ENCODE measurements at regions not wholly inside any gene's neighbourhood (a gene's known extent, or its start where the extent isn't known, plus 50 kb on each side); places are given as distances from the start of the nearest gene placed in this dataset.
A peak's percentile ranks its signal among the peaks of the same experiment; 100 is the strongest.

DNA sequence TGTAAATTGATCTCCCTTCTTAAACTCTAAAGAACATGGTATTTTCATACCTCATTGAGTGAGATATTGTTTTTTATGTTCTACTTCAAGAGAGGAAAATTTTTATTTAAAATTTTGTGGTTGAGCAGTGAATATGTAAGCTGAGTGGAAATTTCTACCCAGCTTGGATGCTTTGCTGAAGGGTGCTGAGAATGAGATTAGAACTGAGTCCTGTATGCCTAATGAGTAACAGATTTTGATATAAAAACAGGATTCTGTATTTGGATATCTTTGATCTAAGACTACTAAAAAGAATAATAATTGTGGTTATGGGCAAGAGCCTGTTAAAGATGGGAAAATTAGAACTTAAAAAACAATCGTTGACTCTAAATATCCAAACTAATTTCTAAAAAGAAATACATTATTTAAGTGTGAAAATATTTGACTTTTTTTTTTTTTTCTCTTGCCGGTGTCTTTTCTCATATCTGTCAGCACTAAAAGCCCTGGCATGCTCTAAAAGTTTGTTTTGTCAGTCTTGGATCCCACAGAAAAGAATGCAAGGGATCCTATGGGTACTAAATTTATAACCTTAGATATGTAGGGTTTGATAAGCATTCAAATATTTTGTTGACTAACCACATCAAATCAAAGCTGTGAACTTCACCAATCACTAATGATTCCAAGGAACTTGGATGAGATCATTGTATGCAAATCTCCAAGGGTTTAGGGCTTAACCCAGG is 652.3 kb downstream of the PTPRC start:
- peak; percentile 17 for DNase-seq

DNA sequence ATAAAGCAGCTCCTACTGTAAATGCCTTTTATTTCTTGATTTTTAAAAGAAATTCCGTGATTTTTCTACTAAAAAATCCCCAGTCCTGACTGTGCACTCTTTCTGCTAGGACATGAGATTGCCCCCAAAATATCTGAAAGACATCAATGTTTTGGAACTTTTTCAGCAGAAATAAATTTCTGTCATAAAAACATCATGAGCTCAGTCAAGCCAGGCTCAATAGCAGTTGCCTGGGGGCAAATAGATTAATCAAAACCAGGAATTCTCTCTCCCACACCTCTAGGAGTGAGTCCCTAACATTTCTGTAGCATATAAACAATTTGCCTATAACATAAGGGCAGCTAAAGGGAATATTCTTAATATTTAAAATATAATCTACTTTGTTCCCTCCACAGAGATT is 654.1 kb downstream of the PTPRC start:
- no peak for DNase-seq

DNA sequence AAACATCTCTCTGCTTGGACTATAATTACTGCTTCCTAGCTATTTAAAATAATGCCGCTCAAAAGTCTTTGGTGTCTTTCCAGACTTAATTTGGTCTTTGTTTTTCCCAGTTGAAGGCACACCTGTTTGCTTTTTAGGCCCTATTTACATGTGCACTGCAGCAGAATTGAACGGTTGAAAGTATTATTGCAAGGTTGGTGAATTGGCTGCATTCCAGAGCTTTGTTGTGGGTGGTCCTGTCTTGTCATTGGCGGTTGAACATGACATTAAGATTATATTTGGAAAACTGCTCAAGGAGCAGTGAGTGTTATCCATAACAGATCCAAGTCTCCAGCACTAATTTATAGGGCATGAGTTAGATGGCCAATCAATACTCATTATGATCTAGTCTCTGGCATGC is 656.3 kb downstream of the PTPRC start:
- DNase-seq: no peak

DNA sequence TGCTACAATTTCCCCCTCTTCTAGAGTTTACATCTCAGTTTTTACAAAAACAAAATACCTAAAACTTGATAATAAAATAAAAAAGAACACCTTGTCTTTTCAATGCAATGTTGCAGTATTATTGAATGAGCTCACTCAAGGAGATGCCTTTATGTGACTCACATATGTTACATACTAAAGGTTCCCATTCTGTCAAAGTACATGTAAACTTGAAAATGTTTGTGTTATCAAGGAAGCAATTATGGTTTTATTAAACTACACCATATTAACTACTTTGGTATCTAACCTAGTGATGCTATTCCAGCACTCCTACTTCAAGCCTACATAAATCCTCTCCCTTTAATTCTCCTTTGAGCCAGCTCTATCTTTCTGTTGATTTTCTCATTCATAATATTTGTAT is 658.3 kb downstream of the PTPRC start:
- no peak for DNase-seq

DNA sequence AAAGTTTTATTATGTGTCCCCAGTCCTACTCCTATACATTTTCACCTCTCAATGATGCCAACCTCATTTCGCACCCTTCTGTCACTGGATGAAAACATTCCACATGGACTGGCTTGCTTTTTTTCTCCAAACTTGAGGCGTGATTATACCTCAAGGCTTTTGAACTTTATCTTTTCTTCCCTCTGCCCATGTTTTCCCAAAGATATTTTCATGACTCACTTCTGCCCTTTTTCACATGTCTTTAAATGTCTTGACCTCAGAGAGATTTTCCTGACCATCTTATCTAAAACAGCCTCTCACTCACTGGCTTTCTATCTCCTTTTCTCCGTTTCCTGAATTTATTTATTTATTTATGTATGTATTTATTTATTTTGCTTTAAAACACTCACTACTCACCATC is 659.0 kb downstream of the PTPRC start:
- no peak for DNase-seq

DNA sequence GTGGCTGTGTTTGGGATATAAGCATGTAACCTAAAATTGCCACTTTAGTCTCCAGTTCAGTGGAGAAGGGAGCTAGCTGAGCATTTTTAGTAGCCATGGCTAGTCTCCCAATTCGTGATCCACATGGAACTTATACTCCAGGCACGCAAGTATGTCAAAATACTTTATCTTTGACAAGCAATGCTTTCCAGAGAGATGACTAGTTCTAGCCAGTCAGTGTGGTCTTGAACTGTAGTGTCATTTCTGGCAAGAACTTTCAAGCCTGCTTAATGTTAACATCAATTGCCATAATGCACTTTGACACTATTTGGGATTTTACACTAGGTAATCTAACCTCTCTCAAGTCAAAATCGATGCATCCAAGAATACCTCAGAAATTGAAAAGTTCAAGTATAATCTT is 660.0 kb downstream of the PTPRC start:
- peak; percentile 66 for DNase-seq

DNA sequence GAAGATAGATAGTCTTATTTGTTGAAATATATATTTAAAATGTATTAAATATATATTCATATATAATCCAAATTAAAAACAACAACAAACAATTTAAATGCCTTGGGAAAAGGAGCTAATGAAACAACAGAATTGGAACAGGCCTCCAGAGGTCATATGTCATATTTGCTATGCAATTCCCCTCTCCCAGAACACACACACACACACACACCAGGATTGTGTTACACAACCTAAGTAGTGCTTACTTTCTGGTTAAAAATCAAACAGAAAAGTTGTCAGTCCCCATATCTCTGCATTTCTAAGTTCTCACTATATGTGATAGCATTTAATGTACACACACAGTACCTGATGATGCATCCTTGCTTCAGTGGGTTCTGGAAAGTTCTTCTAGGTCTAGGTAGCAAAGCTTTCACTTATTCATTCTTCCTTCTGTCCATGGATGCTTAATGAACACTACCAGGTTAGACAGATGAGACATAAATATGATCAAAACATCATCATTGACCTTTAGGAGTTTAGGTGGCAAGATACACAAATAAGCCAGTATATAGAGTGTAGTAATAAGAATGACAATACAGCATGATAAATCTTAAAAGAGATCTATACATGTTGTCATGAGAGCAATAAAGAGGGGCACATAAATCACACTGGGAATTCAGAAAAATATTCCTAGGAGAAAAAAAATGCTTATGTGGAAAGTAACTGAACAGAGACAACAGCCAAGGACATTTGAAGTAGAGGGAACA is 662.8 kb downstream of the PTPRC start:
- DNase-seq: no peak

DNA sequence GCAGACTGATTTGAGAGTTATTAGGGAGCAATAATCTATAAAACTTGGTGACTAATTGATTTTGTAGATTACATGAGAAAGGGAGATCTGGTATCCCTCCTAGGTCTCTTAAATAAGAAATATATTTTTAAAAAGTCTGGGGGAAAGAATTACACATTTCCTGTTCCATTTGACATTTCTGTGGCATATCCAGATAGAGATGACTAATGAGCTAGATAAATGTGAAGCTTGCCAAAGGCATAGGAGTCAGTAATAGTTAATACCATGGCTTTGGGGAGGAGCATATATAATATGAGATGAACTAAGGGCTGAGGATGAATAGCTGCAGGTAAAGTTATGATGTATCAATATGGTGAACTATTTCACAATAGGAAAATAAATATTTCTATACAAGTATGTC is 663.7 kb downstream of the PTPRC start:
- peak; percentile 54 for DNase-seq

DNA sequence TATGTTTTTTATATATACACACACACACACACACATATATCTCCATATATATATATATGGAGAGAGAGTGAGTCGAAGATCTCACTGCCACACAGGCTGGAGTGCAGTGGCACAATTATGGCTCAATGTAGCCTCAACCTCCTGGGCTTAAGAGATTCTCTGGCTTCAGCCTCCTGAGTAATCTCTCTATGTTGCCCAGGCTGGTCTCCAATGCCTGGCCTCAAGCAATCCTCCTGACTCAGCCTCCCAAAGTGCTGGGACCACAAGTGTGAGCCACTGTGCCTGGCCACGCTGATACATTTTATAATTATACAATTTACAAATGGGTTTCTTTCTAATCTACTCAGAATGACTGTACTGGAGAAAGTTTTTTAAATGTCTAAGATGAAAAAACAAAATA is 664.2 kb downstream of the PTPRC start:
- no peak for DNase-seq

DNA sequence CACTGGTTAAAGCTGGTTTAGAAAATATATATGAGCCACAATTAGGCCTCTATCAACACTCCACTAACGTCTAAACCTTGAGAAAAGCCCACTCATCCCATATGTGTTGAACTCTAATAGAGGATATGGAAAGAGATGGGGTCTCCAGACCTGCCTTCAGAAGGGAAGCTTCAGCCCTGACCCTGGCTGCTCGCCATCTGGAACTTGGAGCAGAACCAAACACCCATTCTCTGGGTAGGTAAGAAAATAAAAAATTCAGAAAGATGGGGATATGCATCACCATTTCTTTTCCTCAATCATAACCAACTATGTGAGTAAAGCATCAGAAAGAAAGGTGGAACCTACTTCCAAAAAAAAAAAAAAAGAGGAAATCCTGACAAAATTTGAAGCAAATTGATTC is 666.2 kb downstream of the PTPRC start:
- DNase-seq: no peak

DNA sequence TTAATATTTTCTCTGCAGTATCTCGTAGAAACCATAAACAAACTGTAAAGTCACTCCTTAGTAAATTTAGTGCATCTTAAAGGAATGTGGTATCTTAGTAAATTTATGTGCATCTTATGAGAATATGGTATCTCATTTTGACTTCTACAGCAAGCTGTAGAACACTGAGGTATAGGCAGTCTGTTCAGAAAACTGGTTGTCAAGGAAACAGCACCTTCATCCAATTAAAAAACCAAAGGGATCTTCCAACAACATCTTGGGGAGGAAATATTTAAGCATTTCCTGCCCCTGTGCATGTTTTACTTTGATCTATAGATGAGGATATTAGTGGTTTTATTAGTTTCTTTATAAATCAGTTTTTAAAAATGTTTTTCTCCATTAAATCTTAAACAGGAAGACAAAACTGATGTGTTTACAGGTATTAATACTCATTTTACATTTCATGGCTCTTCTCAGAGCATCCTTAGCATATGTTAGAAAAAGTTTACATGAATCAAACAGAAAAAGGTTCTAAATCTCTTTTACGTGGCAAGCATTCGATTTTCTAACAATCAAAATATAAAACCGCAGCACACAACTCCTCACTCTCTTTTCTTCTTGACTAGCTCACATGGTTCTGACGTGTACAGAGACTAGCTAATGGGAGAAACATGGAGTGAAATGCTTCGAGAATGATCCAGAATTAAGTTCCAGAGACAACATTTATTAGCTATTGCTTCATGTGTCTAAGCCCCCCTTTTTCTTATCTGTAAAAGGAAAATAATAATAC is 668.8 kb downstream of the PTPRC start:
- no peak for DNase-seq

DNA sequence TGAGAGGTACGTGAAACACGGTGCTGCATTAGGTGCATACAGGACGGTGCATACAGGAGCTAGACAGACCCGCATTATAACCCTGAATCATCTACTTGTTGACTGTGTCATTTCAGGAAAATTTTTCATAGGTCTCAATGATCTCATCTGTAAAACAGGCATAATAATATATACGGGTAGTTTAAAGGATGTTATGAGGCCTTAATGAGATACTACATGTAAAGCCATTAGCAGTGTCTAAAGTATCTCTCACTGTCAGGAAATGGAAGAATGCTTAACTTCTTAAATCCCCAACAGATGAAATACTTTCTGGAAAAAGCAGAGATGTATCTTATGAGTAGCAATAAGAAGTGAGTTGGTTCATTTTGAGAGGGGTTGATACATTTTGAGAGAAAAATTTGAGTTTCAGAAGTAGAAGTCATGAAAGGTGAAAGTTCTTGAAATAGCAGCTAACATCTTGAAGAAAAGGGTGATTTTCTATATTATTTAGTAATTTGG is 669.6 kb downstream of the PTPRC start:
- DNase-seq: no peak

DNA sequence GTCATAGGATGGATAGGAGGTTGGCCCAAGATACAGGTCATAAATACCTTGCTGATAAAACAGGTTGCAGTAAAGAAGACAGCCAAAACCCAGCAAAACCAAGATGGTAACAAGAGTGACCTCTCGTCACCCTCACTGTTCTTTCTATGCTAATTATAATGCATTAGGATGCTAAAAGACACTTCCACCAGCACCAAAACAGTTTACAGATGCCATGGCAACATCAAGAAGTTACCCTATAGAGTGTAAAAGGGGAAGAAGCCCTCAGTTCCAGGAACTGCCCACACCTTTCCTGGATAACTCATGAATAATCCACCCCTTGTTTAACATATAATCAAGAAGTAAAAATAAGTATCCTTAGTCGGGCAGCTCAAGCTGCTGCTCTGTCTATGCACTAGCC is 671.9 kb downstream of the PTPRC start:
- no peak for DNase-seq

DNA sequence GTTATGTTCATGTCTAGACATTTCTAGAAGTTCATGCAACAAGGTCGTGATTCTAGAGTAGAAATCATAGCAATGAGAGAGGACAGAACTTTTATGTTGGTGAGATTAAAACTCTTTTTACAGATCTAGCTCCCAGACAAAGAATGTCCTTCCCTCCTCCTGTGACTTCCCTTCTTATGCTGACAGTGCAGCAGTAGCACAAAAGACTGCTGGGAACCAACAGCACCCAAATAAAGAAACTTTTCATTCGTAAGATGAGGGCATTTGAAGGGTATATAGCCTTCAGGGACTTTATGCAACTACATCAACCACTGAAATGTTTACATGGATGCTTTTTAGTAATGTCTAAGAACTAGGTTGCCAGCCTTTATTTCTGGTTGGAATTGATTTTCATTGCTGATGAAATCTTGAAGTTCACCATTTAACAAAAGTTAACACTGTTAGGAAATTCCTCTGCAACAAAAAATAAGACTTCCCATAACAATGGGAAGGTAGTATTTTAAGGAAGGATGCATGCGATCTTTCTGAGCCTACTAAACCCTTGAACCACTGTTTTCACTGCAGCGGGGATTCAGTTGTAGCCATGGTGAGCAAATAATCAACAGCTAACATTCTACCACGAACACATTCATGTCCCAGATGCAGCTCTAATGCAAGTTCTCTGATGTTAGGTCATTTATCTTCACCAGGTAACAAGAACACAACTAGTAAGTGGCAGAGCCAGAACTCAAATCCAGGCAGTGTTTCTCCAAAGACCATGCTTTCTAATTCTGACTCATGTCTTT is 672.8 kb downstream of the PTPRC start:
- DNase-seq: no peak

DNA sequence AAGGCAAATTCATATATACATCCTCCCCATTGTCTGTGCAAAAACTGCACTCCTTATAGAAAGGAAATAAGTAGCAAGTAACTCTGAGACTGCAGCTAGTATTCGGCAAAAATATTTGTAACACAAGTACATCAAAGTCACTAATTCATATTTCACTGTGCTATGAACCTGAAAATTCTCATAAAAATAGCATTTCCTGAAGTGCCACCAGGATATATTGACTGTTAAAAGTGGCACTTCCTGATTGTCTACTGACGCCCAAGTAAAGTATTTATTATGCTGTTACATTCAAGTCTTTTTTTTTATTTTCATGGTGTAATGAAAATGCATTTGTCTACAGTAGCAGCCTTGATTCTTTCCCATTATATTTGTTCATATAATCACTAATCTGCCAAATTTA is 673.8 kb downstream of the PTPRC start:
- DNase-seq: no peak

DNA sequence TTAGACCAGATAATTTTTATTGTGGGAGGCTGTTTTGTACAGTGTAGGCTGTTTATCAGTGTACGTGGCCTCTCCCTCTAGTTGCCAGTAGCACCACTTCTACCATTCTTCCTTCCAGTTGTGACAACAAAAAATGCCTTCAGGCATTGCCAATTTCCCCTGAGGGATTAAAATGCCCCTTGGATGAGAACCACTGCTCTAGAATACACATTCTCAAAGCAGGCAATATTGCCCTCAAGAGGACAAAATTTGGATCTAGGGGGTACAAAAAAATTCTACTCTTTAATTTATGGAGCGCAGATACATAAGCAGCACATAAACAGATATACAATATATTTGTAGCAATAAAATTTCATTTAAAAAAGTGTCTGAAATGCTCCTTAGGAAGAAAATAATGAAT is 674.6 kb downstream of the PTPRC start:
- no peak for DNase-seq

DNA sequence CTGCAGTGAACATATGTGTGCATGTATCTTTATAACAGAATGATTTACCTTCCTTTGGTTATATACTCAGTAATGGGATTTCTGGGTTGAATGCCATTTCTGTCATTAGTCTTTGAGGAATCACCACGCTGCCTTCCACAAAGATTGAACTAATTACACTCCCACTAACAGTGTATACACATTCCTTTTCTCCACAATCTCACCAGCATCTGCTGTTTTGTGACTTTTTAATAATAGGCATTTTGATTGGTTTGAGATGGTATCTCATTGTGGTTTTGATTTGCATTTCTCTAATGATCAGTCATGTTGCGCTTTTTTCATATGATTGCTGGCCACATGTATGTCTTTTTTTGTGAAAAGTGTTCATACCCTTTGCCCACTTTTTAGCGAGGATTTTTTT is 680.5 kb downstream of the PTPRC start:
- peak; percentile 58 for DNase-seq

DNA sequence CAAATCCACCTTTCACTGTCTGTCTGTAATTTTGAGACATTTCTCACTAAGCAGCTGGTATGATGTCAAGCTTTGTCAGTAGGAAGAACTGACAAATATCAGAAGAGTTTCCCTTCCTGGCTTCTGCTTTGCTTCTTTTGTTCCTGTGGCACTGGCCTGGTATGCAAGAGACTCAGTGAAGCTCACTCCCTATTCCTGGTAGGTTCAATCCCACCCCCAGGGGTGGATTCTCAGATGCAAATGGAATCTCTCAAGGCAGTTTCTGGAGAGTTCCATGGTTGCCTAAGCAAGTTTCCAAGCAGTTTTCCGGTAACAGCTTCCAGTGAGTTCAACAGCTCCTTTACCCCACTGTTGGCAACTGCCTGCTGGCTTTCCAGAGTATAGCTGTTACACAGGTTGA is 683.4 kb downstream of the PTPRC start:
- DNase-seq: no peak

DNA sequence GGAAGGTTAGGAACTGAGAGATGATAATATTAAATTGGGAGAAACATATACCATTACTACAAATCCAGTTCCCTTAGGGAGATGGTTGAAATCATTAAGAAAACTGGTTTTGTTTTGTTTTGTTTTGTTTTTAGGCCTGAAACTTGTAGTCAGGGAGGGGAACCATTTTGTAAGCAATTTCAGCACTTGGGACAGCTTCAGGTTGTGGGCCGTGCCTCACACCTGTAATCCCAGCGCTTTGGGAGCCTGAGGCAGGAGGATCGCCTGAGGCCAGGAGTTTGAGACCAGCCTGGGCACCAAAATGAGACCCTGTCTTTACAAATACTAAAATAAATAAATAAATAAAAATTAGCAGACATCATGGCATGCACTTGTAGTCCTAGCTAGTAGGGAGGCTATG is 694.3 kb upstream of the NR5A2 start:
- DNase-seq: no peak

DNA sequence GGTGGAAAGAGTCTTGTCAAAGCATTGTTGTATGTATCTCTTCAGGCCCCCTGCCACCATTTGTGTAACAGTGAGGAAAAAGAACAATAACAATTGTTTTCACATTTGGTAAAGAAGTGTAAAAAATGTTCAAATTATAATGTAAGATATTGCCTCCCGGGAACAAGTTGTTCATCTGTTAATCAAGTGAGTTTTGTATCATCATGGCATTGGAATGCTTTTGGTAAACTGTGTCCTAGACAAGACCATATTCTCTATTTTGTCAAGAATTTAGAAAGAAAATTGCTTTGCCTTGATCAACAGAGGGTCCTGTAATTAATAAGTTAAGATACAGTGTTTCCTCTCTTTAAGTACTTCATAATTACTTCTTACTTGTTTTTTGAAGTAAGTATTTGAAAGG is 692.0 kb upstream of the NR5A2 start:
- DNase-seq: no peak

DNA sequence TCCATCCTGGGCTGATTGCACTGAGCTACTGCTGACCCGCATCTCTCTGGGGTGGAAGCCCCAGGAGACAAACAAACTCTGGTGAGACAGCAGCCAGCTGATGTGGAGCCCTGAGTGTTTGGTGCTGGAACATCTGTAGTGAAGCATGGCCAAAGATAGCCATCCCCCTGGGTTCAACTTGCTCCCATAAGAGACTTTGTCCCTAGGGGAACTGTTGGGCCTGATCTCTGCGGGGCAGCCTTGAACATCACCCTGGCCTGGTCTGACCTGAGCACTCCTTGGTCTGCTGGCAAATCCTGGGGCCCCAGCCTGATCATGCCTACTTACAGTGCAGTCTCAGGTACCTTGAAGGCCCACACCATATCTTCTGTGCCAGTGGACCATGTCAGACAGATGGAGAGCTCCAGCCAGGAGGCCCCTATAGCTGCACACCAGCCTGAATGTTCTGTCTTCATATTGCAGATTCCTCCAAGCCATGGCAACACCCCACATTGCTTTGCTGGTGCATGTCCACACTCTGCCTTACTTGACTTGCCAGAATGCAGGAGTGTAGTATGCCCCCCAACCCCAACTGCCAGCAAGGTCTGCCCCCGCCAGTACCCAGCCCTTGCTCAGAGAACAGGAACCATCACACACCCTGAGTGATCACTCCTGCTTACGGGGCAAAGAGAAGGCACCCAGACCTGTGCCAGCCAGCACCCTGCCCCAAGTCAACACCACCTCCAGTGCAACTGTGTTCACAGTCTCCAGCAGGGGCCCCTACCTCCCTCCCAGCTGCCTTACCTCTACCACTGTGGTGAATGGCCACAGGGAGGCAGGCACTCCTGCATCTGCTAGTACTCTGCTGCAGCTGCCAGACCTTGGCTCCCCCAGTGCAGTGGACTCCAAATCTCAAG is 690.5 kb upstream of the NR5A2 start:
- DNase-seq: no peak

DNA sequence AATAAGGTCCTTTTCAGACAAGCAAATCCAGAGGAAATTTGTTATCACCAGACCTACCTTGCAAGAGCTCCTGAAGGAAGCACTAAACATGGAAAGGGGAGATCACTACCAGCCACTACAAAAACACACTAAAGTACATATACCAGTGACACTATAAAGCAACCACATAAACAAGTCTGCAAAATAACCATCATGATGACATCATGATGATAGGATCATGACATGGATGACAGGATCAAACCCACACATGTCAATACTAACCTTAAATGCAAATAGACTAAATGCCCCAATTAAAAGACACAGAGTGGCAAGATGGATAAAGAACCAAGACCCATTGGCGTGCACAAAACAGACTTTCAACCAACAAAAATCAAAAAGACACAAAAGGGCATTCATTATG is 688.8 kb upstream of the NR5A2 start:
- no peak for DNase-seq

Data from fibroblast of skin of abdomen (primary cell).